IMR-90 (cell line): ENCODE measurements at regions not wholly inside any gene's neighbourhood (a gene's known extent, or its start where the extent isn't known, plus 50 kb on each side); places are given as distances from the start of the nearest gene placed in this dataset.

Experiments
- BHLHE40 ChIP-seq: fragments of 150-350 bp; IDR thresholded peaks from 2 replicates; pipeline ENCODE4 v1.6.1; 2016; ENCODE audit warnings: mild to moderate bottlenecking, low read depth, low read length
- CEBPB ChIP-seq: IDR thresholded peaks from 2 replicates; pipeline ENCODE4 v1.6.1; 2012; ENCODE audit warnings: low read depth, low read length, improper control_type of control experiment
- CTCF ChIP-seq: conservative IDR thresholded peaks from 2 replicates; pipeline ENCODE4 v1.5.1; 2012; ENCODE audit warnings: mild to moderate bottlenecking, low read depth, low read length, improper control_type of control experiment
- FOS ChIP-seq: fragments of 150-350 bp; IDR thresholded peaks from 2 replicates; pipeline ENCODE4 v1.6.1; 2016; ENCODE audit warnings: low read depth, low read length
- MXI1 ChIP-seq: IDR thresholded peaks from 2 replicates; pipeline ENCODE4 v1.6.1; 2012; ENCODE audit warnings: low read depth, mild to moderate bottlenecking, low read length, moderate library complexity, borderline replicate concordance
- POLR2A ChIP-seq: IDR thresholded peaks from 2 replicates; pipeline ENCODE4 v1.6.1; 2012; ENCODE audit warnings: mild to moderate bottlenecking, low read depth, low read length
- RCOR1 ChIP-seq: IDR thresholded peaks from 2 replicates; pipeline ENCODE4 v1.6.1; 2012; ENCODE audit warnings: mild to moderate bottlenecking, low read length, improper control_type of control experiment; ENCODE audit not compliant: insufficient replicate concordance
- SMC3 ChIP-seq: fragments of 150-350 bp; IDR thresholded peaks from 2 replicates; pipeline ENCODE4 v1.6.1; 2016; ENCODE audit warnings: low read depth, mild to moderate bottlenecking, antibody characterized with exemption, low read length, moderate library complexity

DNA sequence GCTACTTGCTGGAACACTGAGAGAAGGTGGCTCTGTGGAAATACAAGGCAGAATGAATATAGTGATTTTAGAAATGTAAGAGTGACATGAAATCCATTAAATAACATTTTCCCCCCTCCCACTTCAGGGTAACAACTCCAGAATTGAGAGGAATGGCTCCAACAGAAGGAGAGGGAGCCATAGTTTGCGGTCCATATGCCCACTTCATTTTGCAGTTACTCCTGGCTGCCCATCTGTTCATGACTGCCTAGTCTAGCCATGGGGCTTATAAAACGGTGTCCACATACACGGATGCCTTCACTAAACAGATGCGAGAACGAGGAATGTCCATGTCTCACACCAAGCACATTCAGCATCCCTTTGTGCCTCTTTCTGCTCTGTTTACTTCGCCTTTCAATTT, 186.7 kb downstream of the TMEM38B start:
- TF ChIP-seq CTCF, result no peak
- no peak for TF ChIP-seq RCOR1
- no peak for TF ChIP-seq MXI1
- TF ChIP-seq POLR2A, result no peak
- no peak for TF ChIP-seq CEBPB
- TF ChIP-seq SMC3, result no peak
- no peak for TF ChIP-seq BHLHE40
- TF ChIP-seq FOS, result no peak
